ENCODE measurements at regions not wholly inside any gene's neighbourhood (a gene's known extent, or its start where the extent isn't known, plus 50 kb on each side); places are given as distances from the start of the nearest gene placed in this dataset.

DNA sequence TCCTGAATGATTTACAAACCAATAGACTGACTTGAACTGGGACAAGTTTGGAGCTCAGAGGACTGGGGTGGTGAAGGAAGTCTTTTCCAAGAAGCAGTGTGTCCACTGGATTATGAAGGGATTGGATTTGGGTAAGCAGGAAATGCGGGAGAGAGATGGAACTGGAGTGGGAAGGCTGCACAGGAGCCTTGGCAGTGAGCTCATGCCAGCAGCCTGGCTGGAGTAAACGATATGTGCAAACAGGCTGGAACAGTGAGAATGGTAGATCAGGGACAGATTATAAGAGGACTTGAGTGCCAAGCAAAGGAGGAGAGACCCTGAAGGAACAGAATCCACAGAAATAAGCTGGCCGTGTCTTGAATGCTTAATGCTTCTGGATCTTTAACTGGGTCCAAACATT, 121.9 kb upstream of the GATA6 start:
- Histone ChIP-seq H3K27ac (ENCODE audit: low read depth, low read length) (no peak overlapping the region), H3K79me2 (ENCODE audit: insufficient read depth, low read length) (no peaks in the 10 kb centered on the region), H4K20me1 (ENCODE audit: insufficient read depth, low read length) (no peaks in the 10 kb centered on the region), H3K27me3 (ENCODE audit: insufficient read depth, low read length) (peaks cover 9% of the 10 kb centered on the region), H3K9me3 (ENCODE audit: insufficient read depth, low read depth, low read length) (no peaks in the 10 kb centered on the region), H2AFZ (ENCODE audit: low read depth, low read length) (no peak overlapping the region), H3K4me2 (ENCODE audit: low read length) (no peak overlapping the region), H3K4me3 (ENCODE audit: insufficient read depth, low read depth, low read length) (no peak overlapping the region), H3K4me1 (ENCODE audit: insufficient read depth, low read length) (no peaks in the 10 kb centered on the region), H3K36me3 (ENCODE audit: insufficient read depth, low read length) (no peaks in the 10 kb centered on the region), H3K9ac (ENCODE audit: low read length) (no peak overlapping the region)
- TF ChIP-seq, protein P1, sequence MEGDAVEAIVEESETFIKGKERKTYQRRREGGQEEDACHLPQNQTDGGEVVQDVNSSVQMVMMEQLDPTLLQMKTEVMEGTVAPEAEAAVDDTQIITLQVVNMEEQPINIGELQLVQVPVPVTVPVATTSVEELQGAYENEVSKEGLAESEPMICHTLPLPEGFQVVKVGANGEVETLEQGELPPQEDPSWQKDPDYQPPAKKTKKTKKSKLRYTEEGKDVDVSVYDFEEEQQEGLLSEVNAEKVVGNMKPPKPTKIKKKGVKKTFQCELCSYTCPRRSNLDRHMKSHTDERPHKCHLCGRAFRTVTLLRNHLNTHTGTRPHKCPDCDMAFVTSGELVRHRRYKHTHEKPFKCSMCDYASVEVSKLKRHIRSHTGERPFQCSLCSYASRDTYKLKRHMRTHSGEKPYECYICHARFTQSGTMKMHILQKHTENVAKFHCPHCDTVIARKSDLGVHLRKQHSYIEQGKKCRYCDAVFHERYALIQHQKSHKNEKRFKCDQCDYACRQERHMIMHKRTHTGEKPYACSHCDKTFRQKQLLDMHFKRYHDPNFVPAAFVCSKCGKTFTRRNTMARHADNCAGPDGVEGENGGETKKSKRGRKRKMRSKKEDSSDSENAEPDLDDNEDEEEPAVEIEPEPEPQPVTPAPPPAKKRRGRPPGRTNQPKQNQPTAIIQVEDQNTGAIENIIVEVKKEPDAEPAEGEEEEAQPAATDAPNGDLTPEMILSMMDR (IDR thresholded peaks at IDR 0.05; ENCODE audit: insufficient read depth, low read depth, low read length): no peak
- TF ChIP-seq EZH2 (IDR thresholded peaks at IDR 0.05; ENCODE audit: insufficient read depth, low read length): no peak
- Mint-ChIP-seq H3K9me3 (ENCODE audit: unreplicated experiment) (no peaks in the 10 kb centered on the region), H3K4me3 (ENCODE audit: unreplicated experiment) (peak overlapping the region; percentile 12), H3K27me3 (ENCODE audit: low read depth, unreplicated experiment) (peaks cover 32% of the 10 kb centered on the region), H3K27ac (ENCODE audit: unreplicated experiment) (no peak overlapping the region), H3K4me1 (ENCODE audit: low read depth, unreplicated experiment) (no peaks in the 10 kb centered on the region), H3K36me3 (ENCODE audit: low read depth, unreplicated experiment) (no peaks in the 10 kb centered on the region)
- DNase-seq (ENCODE audit: low read depth) (no peak), FAIRE-seq (no peak)

DNA sequence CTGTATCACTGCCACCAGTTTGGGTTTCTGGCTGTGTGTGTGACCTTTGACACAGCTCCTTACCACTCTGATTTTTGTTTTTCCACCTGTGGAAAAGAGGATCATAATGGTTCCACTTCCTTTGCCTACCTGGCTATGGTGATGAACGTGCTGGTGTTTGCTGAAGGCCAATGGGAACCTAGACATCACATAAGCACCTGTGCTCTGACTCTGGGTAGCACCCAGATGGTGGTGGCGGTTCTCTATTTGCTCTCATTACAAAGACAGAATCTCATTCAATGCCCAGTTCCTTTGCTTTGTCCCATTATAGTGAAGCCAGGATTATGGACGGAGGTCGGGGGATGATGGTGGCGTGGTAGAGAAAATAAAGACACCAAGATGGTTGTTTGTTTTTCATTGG, 121.2 kb upstream of the GATA6 start:
- Histone ChIP-seq H3K4me2 (ENCODE audit: low read length) (no peak overlapping the region), H4K20me1 (ENCODE audit: insufficient read depth, low read length) (no peaks in the 10 kb centered on the region), H3K9ac (ENCODE audit: low read length) (no peak overlapping the region), H3K4me1 (ENCODE audit: insufficient read depth, low read length) (no peaks in the 10 kb centered on the region), H3K4me3 (ENCODE audit: insufficient read depth, low read depth, low read length) (no peak overlapping the region), H2AFZ (ENCODE audit: low read depth, low read length) (no peak overlapping the region), H3K36me3 (ENCODE audit: insufficient read depth, low read length) (no peaks in the 10 kb centered on the region), H3K27ac (ENCODE audit: low read depth, low read length) (no peak overlapping the region), H3K79me2 (ENCODE audit: insufficient read depth, low read length) (no peaks in the 10 kb centered on the region), H3K9me3 (ENCODE audit: insufficient read depth, low read depth, low read length) (no peaks in the 10 kb centered on the region), H3K27me3 (ENCODE audit: insufficient read depth, low read length) (peaks cover 7% of the 10 kb centered on the region)
- TF ChIP-seq EZH2 (IDR thresholded peaks at IDR 0.05; ENCODE audit: insufficient read depth, low read length): no peak
- TF ChIP-seq, protein P1 (IDR thresholded peaks at IDR 0.05; ENCODE audit: insufficient read depth, low read depth, low read length): no peak
- DNase-seq (ENCODE audit: low read depth): no peak
- no peaks in the 10 kb centered on the region for H3K9me3 Mint-ChIP-seq (ENCODE audit: unreplicated experiment)
- peaks cover 32% of the 10 kb centered on the region for H3K27me3 Mint-ChIP-seq (ENCODE audit: low read depth, unreplicated experiment)
- no peak overlapping the region for H3K27ac Mint-ChIP-seq (ENCODE audit: unreplicated experiment)
- H3K36me3 Mint-ChIP-seq (ENCODE audit: low read depth, unreplicated experiment): no peaks in the 10 kb centered on the region
- H3K4me1 Mint-ChIP-seq (ENCODE audit: low read depth, unreplicated experiment): no peaks in the 10 kb centered on the region
- FAIRE-seq: no peak
- no peak overlapping the region for H3K4me3 Mint-ChIP-seq (ENCODE audit: unreplicated experiment)

DNA sequence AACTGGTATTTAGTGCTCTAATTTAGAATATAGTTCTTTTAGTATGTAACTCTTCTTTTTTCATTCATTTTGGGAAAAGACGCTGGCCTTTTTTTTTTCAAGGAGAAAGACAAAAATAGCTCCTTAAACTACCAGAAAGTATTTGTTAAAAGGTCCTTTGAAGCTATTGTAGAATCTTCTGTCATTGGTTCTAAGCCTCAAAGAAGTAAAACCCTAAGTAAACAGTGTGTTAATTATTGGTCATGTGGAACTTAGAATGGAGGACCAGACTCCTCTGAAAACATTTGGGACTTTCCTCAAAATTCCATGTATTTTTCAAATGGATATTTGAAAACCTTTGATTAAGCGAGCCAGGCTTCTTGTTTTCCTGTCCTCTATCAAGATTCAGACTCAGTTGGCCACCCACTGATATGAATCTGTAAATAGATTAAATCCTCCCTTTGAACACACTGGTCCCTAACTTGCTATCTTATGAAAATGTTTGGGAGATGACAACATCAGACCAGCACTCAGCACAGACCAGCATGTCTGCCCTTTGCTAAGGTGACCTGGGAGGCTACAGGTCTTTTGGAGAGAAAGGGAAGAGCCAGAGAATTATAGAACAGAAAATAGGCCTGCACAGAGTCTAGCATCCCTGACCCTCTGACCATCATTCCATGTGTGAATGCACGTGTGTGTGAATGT, 120.3 kb upstream of the GATA6 start:
- Mint-ChIP-seq H3K4me1 (ENCODE audit: low read depth, unreplicated experiment) (no peaks in the 10 kb centered on the region), H3K27ac (ENCODE audit: unreplicated experiment) (no peak overlapping the region), H3K36me3 (ENCODE audit: low read depth, unreplicated experiment) (peaks cover under 1% of the 10 kb centered on the region), H3K4me3 (ENCODE audit: unreplicated experiment) (no peak overlapping the region), H3K9me3 (ENCODE audit: unreplicated experiment) (no peaks in the 10 kb centered on the region), H3K27me3 (ENCODE audit: low read depth, unreplicated experiment) (peaks cover 26% of the 10 kb centered on the region)
- FAIRE-seq (no peak), DNase-seq (ENCODE audit: low read depth) (no peak)
- Histone ChIP-seq H3K36me3 (ENCODE audit: insufficient read depth, low read length) (no peaks in the 10 kb centered on the region), H3K4me3 (ENCODE audit: insufficient read depth, low read depth, low read length) (no peak overlapping the region), H3K4me2 (ENCODE audit: low read length) (no peak overlapping the region), H3K9me3 (ENCODE audit: insufficient read depth, low read depth, low read length) (no peaks in the 10 kb centered on the region), H3K9ac (ENCODE audit: low read length) (no peak overlapping the region), H3K79me2 (ENCODE audit: insufficient read depth, low read length) (no peaks in the 10 kb centered on the region), H4K20me1 (ENCODE audit: insufficient read depth, low read length) (no peaks in the 10 kb centered on the region), H2AFZ (ENCODE audit: low read depth, low read length) (no peak overlapping the region), H3K4me1 (ENCODE audit: insufficient read depth, low read length) (no peaks in the 10 kb centered on the region), H3K27me3 (ENCODE audit: insufficient read depth, low read length) (peaks cover 7% of the 10 kb centered on the region), H3K27ac (ENCODE audit: low read depth, low read length) (no peak overlapping the region)
- no peak for TF ChIP-seq EZH2 (IDR thresholded peaks at IDR 0.05; ENCODE audit: insufficient read depth, low read length)
- TF ChIP-seq, protein P1 (IDR thresholded peaks at IDR 0.05; ENCODE audit: insufficient read depth, low read depth, low read length): no peak

All from astrocyte (in vitro differentiated cells and primary cell).